Stimulated activated CD4-positive, alpha-beta T cell treated with anti-CD3 and anti-CD28 coated beads, TNF-alpha, amount 100 ng/mL, for 1 hour (primary cell): ENCODE measurements at regions not wholly inside any gene's neighbourhood (a gene's known extent, or its start where the extent isn't known, plus 50 kb on each side); places are given as distances from the start of the nearest gene placed in this dataset.

ENCODE experiments used
- DNase-seq, 3 donors: peaks; one replicate each; pipeline ENCODE4 v3.0.0-alpha.2; 2020; ENCODE audit warnings: low read depth in 3 of 3, low spot score in 1 of 3

DNA sequence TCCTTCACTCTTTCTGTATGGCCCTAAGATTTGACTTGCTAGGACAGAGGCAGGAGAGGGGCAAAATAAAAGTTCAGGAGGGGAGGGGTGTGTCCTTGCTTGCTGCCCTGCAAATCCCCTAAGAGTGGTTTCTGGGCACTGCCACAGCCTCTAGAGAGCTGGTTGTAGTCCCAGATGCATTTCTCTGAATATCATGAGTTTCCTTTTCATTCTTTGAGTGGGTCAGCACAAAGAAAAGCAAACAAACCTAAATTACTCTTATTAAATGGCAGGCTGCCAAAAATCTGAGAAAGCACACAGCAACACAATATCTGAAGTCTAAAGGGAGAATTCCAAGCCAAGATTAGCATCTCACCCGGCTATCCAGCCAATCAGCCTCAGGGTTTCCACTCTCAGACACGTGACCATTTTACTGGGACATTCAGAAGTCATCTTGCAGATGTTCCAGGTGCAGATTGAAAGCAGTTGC lies 919.3 kb downstream of the TUSC7 start:
- no peak for DNase-seq

DNA sequence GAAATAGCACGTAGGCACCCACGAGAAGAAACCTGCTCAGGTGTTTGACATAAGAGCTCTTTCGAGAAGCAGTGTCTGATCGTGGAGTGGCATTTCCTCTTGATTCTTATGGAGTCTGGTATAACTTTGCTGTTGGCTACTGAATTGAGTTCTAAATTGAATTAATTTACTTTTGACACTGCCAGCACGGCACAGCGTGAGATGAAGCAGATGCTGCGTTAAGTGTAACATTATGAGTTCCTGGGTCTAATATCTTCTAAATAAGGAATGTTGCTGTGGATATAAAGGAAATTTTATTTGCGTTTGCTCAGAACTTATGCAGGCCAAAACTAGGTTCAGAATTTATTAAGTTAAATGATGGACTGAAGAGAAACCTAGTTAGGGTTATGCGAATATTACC lies 919.9 kb downstream of the TUSC7 start:
- DNase-seq, result no peak

DNA sequence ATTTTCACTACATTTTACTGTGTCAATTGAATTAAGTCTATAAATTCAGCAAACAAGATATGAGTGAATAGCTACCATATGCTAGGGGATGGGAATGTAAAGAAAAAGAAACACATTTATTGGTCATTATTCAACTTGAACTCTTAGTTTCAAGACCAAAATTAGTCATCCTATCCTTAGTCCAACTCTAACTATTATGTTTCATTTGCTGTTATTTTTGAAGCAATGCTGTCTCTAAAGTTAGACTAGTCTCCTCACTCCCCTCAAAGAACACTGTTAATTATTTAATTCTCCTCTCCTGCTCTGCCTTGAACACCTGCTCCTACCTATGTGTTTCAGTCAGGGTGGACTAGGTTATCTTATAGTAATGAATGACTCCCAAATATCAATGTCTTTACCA lies 920.9 kb downstream of the TUSC7 start:
- DNase-seq, result no peak

DNA sequence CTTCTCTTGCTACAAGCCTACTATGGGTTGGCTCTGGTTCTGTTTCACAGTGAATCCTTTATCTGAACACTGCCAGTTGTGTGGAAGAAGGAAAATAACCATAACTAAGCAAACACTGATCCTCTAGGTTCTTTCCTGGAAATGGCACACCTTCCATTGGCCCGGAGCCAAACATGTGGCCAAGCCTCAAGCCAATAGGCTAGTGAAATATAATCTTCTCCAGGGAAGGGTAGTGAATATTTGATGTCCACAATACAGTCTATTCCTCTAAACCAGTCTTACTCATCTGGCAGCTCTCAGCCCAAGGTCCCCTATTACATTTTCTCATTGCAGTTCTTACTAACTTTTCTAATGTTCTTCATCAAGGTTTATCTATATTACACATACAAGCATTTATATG lies 921.3 kb downstream of the TUSC7 start:
- DNase-seq, result no peak

DNA sequence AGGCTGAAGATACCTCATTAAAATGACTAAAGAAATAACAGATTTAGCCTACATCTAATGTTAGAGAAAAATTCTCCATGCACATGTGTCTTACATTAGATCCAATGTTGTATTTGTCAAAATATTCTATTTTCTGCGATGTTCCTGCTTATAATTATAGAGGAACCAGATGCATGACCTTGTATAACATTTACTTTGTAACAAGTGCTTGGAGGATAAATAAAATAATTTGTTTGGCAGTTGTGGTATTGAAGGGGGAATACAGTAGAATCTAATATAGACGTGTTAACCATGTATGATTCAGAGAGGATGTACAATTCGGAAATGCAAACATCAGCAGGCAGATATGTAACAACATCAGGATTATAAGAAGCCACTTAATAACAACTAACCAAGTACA lies 922.2 kb downstream of the TUSC7 start:
- DNase-seq, result no peak

DNA sequence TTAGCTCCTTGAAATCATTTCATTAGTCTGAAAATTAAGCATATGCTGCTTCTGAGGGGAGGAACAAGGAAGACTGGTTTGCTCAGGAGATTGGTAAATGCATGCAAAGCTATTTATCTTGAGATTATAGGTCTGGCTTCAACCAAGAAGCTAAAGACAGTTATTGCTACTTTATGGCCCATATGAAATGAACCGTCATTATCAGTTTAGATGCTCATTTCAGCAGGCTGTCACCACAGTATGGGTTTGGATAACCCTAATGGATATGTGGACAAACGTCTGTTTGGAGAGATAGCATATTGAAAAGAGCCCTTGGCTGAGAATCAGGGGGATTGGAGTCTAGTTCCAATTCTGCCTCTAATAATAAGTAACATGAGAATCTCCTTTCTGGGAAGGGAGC lies 922.6 kb downstream of the TUSC7 start:
- no peak for DNase-seq

DNA sequence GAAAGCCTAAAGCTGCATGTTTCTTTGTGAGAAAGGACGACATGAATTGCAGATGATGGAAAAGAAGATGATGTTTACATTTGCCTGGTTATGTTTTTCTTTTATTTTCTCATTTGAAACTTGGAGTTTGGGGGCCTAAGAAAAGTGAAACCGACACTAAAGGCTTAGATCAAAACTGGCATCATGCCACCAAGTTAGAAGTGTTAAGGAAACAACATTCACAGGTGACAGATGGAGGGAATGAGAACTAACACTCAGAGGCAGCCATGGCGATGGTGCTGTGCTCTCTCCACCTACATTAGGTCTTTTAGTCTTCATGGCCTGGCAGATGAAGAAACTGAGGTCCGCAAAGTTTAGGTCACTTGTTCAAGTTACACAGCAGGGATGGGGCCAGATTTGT lies 923.6 kb downstream of the TUSC7 start:
- DNase-seq, result no peak

DNA sequence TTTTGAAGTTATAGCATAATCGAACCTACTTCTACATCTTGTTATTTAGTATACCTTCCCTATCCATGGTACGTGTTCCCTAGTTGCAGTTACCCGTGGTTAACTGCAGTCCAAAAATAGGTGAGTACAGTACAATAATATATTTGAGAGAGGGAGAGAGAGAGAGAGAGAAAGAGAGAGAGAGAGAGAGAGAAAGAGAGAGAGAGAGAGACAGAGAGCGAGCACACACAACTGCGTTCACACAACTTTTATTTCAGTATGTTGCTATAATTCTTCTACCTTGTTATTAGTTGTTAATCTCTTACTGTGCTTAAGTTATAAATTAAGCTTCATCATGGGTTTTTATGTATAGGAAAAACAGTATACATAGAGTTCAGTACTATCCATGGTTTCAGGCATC lies 928.1 kb downstream of the TUSC7 start:
- DNase-seq, result no peak

DNA sequence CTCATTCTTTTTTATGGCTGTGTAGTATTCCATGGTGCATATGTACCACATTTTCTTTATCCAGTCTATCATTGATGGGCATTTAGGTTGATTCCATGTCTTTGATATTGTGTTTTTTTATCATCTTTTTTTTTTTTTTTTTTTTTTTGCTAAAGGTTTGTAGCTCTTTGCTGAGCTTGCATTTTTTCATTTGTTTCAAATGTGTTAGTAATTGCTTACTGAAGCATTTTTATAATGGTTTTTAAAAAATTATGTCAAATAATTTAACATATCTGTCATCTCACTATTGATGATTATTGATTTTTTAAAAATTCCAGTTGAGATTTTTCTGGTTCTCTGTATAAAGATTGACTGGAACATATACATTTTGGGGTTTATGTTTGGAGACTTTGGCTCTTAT lies 934.6 kb downstream of the TUSC7 start:
- no peak for DNase-seq

DNA sequence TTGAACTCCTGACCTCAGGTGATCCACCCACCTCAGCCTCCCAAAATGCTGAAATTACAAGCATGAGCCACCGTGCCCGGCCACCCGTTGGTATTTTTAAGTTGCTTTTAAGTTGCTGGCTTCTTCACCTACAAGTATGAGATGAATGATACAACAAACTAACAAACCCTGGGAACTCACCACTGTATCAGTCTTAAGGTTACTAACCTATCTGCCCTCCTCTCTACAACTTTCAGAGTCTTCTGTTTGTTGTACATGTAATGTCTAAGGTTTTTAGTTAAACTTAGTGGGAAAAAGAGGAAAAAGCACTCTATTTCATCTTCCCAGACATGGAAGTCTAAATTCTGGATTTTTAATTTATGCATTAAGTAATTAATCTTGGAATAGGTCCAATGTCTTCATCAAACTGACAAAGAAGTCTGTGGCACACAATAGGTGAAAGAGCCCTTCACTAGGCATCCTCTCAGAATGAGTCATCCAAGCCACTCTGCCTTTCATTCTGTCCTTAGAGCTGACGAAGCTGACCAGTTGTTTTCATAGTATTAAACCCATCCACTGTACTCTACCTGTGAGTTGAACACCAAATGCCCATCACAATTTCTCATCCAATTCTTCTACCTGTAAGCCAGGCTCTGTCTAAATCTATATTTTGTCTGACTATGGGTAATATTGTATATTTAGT lies 936.1 kb downstream of the TUSC7 start:
- DNase-seq, result no peak

DNA sequence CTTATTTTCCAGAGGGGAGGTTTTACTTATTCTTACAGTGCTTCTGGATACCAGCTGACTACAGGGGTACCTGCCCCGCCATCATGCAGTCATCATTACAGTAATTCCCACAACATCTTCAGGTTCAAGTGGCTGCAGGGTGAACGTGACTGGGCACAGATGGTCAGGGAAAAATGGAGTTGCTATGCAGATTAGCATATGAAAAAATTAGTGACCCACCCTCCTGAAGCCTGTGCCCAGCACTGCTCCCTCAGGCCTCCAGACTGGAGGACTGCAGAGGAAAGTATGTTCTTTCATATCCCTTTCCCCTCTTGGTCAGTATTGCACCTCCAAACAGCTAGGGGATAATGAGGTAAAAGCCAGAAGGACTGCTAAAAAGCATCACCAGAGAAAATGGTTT lies 937.9 kb downstream of the TUSC7 start:
- DNase-seq, result no peak

DNA sequence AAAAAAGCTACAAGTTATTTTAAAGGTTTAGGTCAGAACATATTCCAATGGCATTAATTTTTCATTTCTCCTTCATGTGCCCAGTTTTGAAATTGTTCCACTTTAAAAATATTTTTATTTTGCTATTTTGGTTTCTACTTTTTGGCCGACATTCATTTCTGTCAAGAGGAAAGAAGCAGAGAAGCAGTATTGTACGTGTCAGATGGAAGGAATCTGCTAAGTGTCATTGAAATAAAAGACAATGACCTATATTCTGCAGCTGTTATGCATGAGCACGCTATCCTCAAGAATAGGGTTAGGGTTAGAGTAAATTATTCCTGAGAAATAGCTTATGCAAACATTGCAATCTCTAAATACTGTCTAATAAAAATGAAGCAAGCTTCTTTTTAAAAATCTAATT lies 941.7 kb downstream of the TUSC7 start:
- no peak for DNase-seq

DNA sequence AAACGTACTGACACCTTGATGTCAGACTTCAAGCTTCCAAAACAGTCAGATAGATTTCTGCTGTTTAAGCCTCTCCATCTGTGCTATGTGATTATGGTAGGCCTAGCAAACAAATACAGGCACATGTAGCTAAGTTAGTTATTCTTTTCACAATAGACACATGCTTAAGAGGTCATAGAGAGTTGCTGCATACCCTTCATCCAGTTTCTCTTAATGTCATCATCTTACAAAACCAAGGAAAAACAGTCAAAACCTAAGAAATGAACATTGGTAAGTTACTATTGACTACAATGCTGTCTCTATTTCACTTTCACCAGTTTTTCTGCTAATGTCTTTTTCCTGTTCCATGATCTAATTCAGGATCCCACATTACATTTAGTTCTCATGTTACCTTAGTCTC lies 946.8 kb downstream of the TUSC7 start:
- DNase-seq, result no peak

DNA sequence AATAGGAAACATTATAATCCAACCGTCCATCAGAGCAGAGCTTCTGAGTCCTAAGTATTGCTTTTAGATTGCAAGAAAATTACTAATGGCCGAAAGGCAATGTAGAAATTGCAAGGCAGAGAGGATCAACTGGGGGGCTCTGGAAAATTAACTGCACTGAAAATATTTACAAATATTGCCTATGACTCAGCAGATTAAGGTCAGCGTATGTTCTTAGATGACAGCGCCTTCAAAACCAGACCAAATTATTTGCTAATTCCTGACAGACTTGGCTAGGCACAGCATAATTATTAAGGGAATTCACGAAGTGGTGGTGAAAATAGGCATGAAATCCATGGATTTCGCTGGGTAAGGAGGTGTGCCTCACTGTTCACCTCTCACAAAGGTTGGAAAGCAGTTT lies 947.7 kb downstream of the TUSC7 start:
- no peak for DNase-seq

DNA sequence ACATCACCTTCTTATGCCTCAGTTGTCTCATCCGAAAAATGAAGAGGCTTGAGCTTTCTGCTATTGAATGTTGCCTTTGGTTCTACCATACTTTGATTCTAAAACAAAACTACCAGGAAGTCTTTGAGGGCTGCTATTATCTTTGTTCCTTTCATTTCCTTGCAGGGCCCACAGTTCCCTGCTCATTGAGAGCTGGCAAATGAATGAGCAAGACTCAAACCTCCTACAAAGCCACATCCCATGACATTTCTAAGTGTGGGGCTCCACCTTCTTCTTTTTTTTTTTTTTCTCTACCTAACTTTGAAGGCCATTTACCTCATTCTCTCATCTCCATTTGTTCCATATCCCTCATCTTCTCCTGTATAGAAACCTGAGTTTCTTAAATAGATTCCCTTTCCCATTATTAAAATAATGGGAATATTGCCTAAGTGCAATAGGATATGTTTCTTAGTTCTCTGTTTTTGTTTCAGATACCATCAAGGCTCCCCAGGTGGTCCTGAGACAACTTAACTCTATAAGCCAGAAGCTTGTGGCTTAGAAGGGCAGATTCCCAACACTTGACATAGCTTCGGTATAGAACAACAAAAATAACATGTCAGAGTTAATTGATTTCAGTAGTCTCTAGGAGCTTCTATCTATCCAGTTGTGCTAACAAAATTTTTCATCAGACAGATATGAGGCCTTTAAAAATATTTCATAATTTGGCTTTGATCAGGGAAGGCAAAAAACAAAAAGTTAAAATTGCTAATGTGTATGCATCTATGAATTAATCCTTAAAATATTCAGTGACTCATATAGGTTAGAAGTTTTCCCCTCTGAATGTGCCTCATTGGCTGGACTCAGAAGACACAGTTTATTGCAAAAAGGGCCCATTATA lies 951.6 kb downstream of the TUSC7 start:
- DNase-seq, result no peak

DNA sequence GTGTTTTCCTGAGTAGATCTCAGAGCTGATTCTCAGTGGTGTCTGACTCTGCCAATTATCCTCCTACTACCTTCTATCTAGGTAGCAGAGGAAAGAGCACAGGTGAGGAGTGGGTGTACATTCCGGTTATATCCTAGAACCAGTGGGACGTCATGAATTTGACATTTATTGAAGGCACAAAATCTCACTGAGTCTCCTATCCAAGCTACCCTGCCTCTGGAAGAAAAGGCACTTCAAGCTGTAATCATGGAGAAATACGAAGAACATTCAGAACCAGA lies 952.2 kb downstream of the TUSC7 start:
- no peak for DNase-seq

DNA sequence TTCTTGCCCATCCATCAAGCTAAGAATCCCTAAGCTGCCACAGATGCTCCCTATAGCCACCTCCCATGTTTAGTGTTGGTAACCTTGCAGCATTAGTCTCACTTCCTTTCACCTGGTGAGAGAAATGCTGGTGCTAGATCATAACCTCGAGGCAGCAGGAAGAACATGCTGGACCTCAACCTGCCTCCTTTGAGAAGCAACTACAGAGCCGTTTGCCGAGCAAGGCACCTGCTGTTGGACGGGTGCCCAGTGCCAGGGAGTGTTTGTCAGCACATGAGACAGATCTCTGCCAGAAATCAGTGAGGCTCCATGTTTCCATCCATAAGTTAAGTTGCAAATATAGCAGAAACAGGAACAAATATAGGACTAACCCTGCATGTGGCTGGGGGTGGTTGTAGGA lies 955.7 kb downstream of the TUSC7 start:
- DNase-seq, result no peak

DNA sequence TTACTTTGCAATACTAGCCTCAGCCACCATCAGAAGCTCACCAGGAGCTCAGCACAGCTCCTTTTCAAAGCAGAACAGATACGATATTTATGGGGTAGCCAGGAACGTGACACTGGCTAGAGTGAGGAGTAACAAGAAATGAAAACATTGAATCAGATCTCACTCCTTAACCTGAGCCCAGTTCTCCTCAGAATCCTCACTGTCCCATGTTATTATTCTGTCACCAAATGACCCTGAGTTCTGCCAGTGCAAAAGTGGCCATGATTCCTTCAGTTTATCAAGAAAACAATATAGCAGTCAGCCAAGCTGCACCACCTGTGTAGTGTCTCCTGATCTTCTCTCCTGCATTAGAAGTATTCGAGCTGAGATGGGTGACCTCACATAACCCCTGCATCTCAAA lies 956.7 kb downstream of the TUSC7 start:
- DNase-seq, result no peak

DNA sequence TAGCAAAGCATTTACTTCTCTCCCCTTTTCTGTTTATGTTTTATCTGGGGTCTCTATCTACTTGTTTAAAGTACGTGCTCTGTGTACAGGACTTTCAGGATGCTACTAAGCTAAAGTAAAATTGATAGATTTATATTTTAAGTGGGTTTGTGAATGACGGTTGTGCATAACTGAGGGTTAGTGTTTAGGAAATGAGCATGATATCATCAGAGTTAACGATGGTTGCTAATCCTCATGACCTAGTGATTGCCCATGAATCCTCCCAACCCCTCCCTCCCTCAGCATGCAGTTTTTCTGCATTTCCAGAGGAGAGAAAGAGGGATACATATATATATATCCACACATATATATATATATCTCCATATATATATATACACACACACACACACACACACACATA lies 957.2 kb downstream of the TUSC7 start:
- no peak for DNase-seq

DNA sequence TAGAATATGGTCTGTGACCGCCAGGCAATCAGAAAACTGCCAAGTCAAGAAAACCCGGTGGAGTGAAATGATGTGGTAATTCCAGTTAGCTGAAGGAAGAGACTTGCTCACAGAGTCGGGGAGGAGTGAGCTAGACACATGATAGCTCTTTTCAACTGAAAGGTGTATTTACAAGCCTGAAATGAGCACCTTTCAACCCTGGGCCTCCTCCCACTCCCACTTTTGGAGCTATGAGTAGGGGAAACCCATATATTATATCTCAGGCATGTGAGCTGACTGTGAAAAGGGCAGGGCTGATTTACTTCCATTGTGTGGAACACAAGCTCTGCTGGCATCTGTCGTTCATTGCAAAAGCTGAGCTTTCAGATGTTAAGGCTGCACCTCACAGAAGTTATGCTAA lies 960.2 kb downstream of the TUSC7 start:
- no peak for DNase-seq

DNA sequence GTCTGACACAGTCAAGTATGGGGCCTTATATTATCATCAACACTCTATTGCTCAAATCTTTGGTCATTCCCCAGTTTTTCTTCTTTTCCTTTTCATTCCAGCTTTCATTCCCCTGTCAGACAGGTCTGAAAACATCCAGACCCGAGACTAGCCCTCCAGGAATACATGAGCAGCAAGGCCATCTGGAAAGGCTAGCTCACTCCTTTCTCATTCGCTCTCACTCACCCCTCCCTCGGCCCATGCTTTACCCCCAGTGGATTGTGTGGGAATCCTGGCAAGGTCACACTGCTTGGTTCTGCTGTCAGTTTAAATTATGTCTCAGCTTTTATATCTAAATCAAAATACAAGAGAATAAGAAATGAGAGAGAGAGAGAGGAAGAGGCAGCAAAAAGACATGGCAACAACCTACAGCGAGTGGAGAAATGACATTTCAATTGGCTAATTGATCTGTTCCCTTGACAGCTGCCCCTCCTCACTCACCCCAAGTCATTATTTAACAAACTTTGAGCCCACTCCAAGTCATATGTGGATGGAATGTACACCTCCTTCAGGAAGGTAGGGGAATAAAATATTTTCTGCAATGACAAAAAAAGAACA lies 962.2 kb downstream of the TUSC7 start:
- no peak for DNase-seq

DNA sequence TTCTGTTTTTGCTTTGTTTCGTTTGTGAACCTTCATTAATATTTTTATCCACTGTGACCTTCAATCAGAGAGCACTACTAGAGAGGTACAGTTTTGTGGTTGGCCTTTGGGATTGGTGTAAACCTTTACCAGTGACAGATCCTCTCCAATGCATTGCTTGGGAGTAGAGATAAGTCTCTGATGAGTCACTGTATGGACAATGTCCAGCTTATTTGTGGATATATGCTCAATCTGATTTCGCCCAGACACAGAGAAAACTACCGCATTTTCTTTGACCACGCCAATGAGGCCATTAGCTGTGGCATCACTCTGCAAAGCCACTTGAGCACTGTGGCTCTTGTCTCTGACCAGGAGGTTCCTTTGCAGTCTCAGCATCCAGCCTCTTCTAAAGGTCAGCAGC lies 964.7 kb downstream of the TUSC7 start:
- DNase-seq, result no peak

DNA sequence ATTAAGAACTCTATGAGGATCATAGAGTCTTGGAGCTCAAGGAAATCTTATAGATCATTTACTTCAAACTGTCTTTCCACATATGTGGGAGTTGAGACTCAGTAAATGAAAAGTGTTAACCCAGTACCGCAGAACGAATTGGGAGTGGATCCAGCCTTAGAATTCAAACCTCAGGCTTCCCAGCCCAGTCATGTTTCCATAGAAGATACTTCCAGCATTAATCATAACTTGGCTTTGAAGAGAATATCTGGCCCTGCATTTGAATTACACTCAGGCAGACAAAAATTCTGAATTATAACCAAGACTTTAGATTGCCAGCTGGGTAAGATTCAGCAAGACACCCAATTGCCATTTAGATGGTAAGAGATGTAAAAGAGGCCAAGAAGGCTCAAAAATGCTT lies 972.0 kb downstream of the TUSC7 start:
- DNase-seq, result no peak
